Panc1 (cell line): ENCODE measurements at regions not wholly inside any gene's neighbourhood (a gene's known extent, or its start where the extent isn't known, plus 50 kb on each side); places are given as distances from the start of the nearest gene placed in this dataset.

Experiments
- POLR2AphosphoS5 ChIP-seq: IDR thresholded peaks from 2 replicates; pipeline ENCODE4 v1.6.1; 2012; ENCODE audit warnings: mild to moderate bottlenecking, low read depth, low read length, moderate library complexity
- SIN3A ChIP-seq: IDR thresholded peaks from 2 replicates; pipeline ENCODE4 v1.6.1; 2012; ENCODE audit warnings: low read depth, mild to moderate bottlenecking, low read length, moderate library complexity, borderline replicate concordance; ENCODE audit not compliant: insufficient read depth
- TF ChIP-seq, protein P1 (sequence below): fragments of 450-650 bp; IDR thresholded peaks from 2 replicates; pipeline ENCODE4 v1.5.1; 2017; ENCODE audit warnings: mild to moderate bottlenecking
- TF ChIP-seq, protein P2 (sequence below), 2 experiments: IDR thresholded peaks; 2 replicates each; pipeline ENCODE4 v1.6.1; 2011 to 2012; ENCODE audit warnings: low read depth in 2 of 2, control low read depth in 1 of 2, low read length in 1 of 2, mild to moderate bottlenecking in 1 of 2, moderate library complexity in 1 of 2; ENCODE audit not compliant: insufficient read depth in 1 of 2

GRCh38 chr4:126956184-126956897 lies 676.4 kb upstream of the INTU start:
- TF ChIP-seq, protein P1, sequence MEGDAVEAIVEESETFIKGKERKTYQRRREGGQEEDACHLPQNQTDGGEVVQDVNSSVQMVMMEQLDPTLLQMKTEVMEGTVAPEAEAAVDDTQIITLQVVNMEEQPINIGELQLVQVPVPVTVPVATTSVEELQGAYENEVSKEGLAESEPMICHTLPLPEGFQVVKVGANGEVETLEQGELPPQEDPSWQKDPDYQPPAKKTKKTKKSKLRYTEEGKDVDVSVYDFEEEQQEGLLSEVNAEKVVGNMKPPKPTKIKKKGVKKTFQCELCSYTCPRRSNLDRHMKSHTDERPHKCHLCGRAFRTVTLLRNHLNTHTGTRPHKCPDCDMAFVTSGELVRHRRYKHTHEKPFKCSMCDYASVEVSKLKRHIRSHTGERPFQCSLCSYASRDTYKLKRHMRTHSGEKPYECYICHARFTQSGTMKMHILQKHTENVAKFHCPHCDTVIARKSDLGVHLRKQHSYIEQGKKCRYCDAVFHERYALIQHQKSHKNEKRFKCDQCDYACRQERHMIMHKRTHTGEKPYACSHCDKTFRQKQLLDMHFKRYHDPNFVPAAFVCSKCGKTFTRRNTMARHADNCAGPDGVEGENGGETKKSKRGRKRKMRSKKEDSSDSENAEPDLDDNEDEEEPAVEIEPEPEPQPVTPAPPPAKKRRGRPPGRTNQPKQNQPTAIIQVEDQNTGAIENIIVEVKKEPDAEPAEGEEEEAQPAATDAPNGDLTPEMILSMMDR: no peak
- no peak for TF ChIP-seq POLR2AphosphoS5
- TF ChIP-seq, protein P2, sequence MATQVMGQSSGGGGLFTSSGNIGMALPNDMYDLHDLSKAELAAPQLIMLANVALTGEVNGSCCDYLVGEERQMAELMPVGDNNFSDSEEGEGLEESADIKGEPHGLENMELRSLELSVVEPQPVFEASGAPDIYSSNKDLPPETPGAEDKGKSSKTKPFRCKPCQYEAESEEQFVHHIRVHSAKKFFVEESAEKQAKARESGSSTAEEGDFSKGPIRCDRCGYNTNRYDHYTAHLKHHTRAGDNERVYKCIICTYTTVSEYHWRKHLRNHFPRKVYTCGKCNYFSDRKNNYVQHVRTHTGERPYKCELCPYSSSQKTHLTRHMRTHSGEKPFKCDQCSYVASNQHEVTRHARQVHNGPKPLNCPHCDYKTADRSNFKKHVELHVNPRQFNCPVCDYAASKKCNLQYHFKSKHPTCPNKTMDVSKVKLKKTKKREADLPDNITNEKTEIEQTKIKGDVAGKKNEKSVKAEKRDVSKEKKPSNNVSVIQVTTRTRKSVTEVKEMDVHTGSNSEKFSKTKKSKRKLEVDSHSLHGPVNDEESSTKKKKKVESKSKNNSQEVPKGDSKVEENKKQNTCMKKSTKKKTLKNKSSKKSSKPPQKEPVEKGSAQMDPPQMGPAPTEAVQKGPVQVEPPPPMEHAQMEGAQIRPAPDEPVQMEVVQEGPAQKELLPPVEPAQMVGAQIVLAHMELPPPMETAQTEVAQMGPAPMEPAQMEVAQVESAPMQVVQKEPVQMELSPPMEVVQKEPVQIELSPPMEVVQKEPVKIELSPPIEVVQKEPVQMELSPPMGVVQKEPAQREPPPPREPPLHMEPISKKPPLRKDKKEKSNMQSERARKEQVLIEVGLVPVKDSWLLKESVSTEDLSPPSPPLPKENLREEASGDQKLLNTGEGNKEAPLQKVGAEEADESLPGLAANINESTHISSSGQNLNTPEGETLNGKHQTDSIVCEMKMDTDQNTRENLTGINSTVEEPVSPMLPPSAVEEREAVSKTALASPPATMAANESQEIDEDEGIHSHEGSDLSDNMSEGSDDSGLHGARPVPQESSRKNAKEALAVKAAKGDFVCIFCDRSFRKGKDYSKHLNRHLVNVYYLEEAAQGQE (IDR thresholded peaks at IDR 0.05; ENCODE audit: insufficient read depth in 1 of 2, low read depth in 2 of 2, low read length in 1 of 2): no peak
- no peak for TF ChIP-seq SIN3A
